ENCODE measurements at regions not wholly inside any gene's neighbourhood (a gene's known extent, or its start where the extent isn't known, plus 50 kb on each side); places are given as distances from the start of the nearest gene placed in this dataset.

DNA sequence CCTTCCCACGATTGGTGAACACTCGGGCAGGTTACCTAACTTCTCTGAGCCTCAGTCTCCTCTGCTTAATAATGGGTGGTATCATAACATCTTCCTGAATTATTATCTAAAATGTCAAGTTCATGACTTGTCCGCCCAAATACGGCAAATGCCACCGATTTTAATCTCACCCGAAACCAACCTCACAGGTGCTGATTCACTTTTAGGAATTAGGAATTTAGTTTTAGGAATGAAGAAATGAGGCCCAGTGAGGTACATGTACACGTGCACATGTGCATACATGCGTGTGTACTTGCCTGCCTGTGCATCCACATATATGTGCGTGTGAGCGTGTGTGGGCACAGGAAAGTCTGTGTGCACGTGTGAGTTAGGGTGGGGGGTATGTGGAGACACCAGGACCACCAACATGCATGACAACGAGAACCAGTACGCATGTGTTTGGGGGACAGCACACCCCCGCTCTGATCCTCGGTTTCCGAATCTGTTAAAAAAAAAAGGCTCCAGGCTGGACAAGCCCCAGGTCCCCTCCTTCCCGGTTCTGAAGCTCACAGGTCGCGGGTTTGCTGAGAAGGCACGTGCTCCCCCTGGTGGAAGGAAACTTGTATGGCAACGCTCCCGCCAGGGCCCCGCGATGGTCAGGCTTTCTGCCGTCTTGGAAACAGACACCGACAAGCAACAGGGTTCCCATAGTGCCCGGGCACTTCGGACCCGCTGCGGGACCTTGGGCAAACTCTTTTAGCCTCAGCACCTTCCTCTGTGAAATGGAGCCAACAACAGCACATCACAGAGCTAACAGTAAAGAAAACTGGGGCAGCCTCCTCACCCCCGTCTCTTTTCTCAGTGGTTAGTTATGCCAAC is 219.2 kb downstream of the RBFOX3 start:
- in situ Hi-C loops (cut with HindIII; ENCODE audit: low sequenced_read_pairs) = no loop called here
- peak; percentile 52 for DNase-seq (ENCODE audit: low read depth, low spot score)
- peak; percentile 94 for TF ChIP-seq CTCF (IDR thresholded peaks at IDR 0.05; ENCODE audit: low read depth, low read length)
- H3K4me3 ChIP-seq (ENCODE audit: low read depth, low read length) = no peak overlapping the region

DNA sequence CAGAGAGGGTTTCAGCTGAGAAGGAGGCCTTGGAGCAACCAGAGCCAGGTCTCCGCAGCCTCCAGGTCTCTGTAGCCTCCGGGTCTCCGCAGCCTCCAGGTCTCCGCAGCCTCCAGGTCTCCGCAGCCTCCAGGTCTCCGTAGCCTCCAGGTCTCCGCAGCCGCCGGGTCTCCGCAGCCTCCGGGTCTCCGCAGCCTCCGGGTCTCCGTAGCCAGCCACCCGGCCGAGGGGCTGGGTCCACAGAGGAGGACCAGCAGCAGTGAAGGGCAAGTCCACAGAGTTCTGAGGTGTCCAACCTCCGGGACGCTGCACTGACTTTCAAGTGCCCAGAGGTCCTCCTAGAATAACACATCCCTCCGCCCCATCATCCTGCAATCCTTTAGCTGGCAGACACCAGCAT is 221.0 kb downstream of the RBFOX3 start:
- no peak for TF ChIP-seq CTCF (IDR thresholded peaks at IDR 0.05; ENCODE audit: low read depth, low read length)
- in situ Hi-C loops (cut with HindIII; ENCODE audit: low sequenced_read_pairs) = no loop called here
- no peak overlapping the region for H3K4me3 ChIP-seq (ENCODE audit: low read depth, low read length)
- no peak for DNase-seq (ENCODE audit: low read depth, low spot score)

GRCh38 chr17:79388556-79389295 is 222.1 kb downstream of the RBFOX3 start:
- peak; percentile 68 for TF ChIP-seq CTCF (IDR thresholded peaks at IDR 0.05; ENCODE audit: low read depth, low read length)

GRCh38 chr17:79387783-79388182 is 223.1 kb downstream of the RBFOX3 start:
- in situ Hi-C loops (cut with HindIII; ENCODE audit: low sequenced_read_pairs) = no loop called here
- TF ChIP-seq CTCF (IDR thresholded peaks at IDR 0.05; ENCODE audit: low read depth, low read length) = no peak
- no peak for DNase-seq (ENCODE audit: low read depth, low spot score)
- H3K4me3 ChIP-seq (ENCODE audit: low read depth, low read length) = no peak overlapping the region

More at GRCh38 chr17:79388556-79389295, 222.1 kb downstream of the RBFOX3 start:
- in situ Hi-C loops (cut with HindIII; ENCODE audit: low sequenced_read_pairs) = no loop called here
- H3K4me3 ChIP-seq (ENCODE audit: low read depth, low read length) = no peak overlapping the region
- DNase-seq (ENCODE audit: low read depth, low spot score) = peak; percentile 12

- no peak for TF ChIP-seq CTCF (IDR thresholded peaks at IDR 0.05; ENCODE audit: low read depth, low read length)
- H3K4me3 ChIP-seq (ENCODE audit: low read depth, low read length) = no peak overlapping the region
- DNase-seq (ENCODE audit: low read depth, low spot score) = no peak
- in situ Hi-C loops (cut with HindIII; ENCODE audit: low sequenced_read_pairs) = no loop called here
Measured at GRCh38 chr17:79385962-79386563, 224.8 kb downstream of the RBFOX3 start.

GRCh38 chr17:79382313-79382712 is 228.5 kb downstream of the RBFOX3 start:
- TF ChIP-seq CTCF (IDR thresholded peaks at IDR 0.05; ENCODE audit: low read depth, low read length) = no peak
- no peak for DNase-seq (ENCODE audit: low read depth, low spot score)
- in situ Hi-C loops (cut with HindIII; ENCODE audit: low sequenced_read_pairs) = no loop called here
- no peak overlapping the region for H3K4me3 ChIP-seq (ENCODE audit: low read depth, low read length)
